Non-pigmented ciliary epithelial cell (primary cell): ENCODE measurements at regions not wholly inside any gene's neighbourhood (a gene's known extent, or its start where the extent isn't known, plus 50 kb on each side); places are given as distances from the start of the nearest gene placed in this dataset.
A peak's percentile ranks its signal among the peaks of the same experiment; 100 is the strongest.

Experiments
- DNase-seq: peaks from one replicate; pipeline ENCODE4 v3.0.0-alpha.2; 2010; ENCODE audit warnings: low read depth

DNA sequence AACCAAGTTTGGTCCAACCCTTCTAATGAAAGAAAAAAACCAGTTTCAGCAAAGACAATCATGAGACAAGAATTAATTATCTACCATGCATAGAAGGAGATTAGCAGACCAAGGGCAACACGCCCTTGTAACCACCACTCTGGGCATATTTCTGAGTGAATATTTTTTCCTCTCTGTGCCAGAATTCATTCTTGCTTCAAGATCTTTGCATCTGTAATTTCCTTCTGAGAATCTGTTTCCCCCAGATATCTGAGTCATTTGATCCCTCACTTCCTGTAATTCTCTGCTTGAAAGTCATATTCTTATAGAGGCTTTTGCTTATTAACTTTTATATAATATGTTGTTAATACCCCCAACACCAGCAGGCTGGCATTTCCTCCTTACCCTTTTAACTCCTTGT lies 243.7 kb downstream of the SLC16A7 start:
- DNase-seq: peak; percentile 10

DNA sequence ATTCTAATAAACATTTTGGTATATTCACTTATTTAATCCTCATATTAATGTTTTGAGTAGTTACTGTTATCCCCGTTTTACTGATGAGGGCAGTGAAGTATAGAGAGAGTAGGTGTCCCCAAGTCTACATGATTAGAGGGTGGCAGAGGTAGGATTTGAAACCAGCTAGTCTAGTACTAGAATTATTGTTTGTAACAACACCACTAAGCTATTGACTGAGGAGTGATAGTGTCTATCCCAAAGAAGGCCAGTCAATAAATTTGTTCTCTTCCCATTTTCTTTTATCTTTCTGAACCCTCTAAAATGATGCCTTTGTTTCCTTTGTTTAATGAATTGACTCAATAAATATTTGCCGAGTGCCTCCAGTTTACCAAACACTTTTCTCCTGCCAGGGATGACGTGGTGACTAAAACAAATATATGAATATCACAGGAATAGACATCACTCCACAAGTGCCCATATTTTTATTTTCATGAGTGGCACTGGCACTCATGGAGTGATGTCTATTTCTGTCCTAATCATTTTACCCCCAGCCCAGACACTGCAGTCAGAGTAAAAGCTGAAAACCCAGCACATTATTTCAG lies 247.5 kb downstream of the SLC16A7 start:
- DNase-seq: no peak

DNA sequence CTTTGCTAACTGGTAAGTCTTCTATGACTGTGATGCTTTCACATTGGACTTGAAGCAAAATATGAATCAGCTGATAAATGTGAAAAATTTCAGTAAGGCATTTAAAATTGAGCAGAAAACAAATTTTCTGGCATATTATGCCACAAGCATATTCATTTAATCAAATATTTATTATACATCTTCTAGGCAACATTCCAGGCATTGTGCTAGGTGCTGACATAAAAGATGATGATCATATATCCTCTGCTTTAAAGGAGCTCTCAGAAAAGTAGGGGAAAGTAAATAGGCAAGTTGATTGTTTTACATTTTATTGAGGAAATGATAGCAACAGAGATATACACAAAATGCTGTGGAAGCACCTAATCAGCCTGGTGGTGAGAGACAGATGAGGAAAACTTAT lies 248.9 kb downstream of the SLC16A7 start:
- no peak for DNase-seq

DNA sequence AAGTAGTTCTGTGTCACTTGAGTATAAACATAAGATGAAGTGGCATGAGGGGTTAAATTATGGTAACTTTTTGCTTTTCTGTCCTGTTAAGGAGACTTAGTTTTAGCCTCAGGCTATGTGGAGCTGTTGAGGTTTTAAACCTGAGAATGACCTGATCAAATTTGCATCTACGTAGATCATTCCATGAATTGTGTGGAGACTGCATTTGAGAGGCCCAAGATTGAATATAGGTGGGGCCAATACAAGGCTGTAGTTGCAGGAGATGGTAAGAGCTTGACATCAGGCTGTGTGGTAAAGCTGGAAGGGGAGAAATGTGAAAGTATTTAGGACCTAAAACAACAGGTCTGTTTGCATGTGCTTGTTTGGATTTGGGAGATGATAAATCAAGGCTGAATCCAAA lies 249.5 kb downstream of the SLC16A7 start:
- no peak for DNase-seq

DNA sequence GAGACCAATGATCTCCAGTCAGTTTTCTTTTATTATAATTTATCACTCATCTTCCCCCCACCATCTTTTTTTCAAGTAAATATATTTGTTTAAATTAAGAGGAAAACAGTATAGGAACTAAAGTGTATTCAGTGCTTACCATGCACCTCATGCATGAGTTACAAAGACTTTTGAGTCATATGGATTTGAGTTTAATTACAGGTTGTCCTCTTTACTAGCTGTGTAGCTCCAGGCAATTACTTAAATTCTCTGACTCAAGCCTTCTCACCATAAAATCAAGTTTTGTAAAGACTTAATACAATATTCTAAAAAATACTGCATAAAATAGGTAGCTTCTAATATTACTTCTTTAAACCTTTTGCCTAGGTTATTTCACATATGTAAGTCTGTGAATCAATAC lies 251.3 kb downstream of the SLC16A7 start:
- DNase-seq: no peak

DNA sequence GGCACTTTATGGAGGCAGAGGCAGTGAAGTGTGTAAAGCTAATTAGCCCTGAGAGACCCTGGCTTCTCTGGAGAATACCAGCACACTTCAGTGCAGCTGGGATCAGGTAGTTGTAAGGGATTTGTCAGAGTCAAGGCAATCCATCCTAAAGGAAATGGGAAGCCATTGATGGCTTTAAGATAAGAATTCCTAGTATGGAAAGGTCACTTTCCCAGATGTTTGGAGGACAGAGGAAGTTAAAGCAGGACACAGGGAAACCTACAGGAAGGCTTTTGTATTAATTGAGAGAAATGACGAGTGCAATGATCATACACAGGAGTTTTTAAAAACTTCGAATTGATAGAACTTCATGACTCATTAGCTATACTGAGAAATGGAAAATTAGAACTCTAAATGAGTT lies 254.4 kb downstream of the SLC16A7 start:
- DNase-seq: no peak

DNA sequence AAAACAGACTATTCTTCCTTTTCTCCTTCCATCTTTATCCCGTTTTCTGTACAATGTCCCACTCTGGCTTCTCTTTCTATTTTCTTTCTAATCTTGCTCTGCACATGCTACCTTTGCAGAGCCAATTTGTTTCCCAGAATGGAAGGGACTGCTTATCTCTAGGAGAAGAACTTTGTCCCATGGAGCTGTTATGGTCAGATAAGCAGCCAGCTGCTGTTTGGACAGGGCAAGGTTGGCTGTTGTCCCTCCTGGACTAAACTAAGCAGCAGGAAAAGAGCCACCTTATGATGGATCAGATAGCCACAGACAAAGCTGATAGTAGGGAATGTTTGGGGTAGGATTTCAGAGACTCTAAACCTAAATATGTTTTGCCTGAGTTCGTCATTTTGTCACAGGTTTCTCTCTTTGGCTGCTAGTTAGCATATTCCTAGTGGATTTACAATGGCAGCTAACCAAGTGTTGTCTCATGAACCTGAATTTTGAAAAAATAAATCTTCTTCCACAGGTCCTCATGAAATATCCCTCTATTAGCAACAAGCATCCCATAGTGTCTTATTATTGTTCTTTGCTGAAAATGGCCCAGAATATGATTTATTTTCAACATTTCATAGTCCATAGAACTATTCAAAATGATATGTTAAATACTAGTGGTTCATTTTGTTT lies 262.8 kb downstream of the SLC16A7 start:
- DNase-seq: no peak

DNA sequence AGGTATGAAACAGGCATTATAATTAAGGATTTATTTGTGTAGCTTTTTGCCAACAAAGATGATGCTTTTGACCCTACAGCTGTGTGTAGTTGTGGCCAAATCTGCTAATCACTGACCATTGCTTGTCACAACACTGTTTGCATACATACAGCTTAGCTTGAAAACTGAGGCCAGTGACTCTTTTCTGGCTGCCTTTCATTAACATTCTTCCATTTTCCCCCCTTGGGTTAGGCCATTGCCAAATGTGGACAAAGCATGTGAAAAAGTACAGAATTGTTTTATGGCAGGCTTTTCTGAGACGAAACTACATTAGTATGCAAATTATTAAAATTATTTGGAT lies 263.3 kb downstream of the SLC16A7 start:
- DNase-seq: no peak

DNA sequence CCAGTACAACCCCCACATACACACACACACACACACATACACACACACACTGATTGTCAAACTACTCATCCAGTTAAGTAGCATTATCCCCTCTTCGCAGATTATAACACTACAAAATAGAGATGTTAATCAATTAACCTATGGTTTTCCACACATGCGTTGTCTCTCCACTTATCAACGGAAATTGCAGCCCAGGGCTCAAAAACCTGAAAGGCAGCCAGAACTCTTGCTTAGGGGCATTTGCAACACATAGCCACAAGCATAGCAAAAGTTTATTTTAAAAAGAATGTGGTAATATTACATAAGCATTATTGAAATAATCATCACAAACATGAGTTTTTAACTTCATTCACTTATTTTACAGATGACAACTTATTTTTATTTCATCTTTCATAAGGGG lies 265.8 kb downstream of the SLC16A7 start:
- DNase-seq: no peak

DNA sequence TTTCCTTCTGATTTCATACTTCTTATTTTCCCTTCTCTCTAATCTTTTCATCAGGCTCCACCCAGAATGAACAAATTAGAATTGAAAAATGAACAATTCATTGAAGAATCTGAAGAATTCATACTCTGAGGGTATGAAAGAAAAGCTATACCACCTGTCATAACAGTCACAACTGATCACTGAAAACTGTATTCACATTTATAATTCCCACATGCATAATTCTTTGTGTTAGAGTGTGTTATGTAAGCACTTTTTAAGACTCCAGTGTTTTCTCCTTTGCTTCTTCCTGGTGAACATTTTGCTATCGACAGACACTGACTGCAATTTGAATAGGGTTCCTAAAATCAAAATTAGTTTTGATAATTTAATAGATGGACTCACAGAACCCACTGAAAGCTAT lies 271.2 kb downstream of the SLC16A7 start:
- no peak for DNase-seq

DNA sequence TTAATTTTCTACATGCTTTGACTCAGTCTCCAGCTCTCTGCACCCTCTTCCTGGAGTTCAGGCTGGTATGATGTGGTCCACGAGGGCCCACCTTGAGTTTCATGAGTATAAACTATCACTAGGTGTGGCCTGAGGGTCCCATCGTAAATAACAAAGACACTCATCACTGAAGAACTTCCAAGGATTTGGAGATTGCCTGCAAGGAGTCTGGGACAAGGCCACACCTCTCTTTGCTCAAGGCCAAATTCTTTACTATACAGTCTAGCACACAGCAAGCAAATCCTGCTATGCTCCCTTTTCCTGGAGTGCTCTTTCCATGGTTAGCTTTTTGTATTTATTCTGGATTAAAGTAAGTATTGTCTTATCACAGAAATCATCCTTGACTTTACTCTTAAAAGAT lies 271.9 kb downstream of the SLC16A7 start:
- no peak for DNase-seq

DNA sequence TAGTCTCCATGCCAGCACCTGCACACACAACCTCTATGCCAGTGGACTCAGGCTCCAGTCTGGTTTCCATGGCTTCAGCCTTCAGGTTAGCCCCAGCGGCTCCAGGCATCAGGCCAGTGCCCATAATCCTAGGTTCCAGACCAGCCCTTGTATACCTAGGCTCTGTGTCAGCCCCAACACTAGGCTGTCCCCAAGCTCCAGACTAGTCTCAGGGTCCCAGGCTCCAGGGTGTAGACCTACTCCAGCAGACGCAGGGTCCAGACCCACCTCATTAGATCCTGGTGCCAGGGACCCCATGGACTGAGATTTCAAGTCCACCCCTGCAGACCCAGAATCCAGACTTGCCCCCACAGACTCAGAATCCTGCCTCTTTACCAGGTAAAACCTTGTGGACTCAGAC lies 275.9 kb downstream of the SLC16A7 start:
- no peak for DNase-seq

DNA sequence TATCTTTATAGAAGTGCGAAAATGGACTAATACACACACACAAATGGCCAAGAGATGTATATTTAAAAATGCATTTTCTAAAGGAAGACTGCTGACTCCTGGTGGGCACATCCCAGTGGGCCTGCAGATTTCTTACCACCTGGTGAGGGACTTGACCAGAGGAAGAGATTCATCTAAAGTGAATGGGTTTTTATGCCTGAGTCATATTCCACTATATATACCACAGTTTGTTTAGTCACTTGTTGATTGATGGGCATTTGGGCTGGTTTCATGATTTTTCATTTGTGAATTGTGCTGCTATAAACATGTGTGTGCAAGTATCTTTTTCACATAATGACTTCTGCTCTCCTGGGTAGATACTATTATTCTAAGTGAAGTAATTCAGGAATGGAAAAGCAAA lies 277.3 kb downstream of the SLC16A7 start:
- no peak for DNase-seq

DNA sequence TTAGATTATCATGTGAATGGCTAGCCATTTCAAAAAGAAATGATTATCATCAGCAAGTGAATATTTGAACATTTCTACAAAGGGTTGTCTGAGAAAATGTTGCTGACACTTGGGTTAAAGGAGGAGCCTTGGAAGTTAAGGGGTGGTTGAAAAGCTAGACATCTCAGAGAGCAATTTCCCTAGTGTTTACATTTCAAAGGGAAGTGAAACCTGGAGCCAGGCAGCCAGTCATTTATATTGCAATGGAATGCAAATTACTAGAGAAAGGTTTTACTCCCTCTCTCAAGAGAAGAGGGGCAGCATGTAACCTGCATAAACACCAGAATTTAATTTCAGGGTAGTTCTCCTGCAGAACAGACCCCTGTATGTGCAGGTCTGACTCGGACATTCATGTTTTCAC lies 279.0 kb downstream of the SLC16A7 start:
- no peak for DNase-seq

DNA sequence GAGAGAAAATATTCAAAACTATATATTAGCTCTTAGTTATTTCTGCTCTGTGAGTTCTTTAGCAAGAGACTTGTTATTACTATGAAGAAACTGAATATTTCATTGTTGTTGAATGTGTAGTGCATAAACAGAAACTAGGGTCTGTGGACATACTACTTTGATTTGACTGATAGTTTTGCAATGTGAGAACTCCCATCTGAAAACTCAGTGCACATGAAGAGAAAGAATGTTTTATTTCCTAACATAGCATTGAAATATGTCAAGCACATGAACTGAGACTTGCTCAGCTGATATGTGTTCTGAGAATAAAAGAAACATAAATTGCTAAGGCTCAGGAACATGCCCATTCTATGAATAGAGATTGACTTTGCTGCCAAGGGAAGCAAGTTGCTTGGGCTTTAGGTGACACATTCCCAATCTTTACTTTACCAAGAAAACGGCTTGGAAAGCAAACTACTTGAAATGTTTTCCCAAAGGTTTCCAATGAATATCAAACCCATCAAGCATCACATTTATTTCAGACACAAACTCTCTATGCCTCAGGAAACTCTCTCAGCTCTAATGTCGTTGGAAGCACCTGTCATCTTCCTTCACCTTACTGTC lies 290.4 kb downstream of the SLC16A7 start:
- DNase-seq: no peak

DNA sequence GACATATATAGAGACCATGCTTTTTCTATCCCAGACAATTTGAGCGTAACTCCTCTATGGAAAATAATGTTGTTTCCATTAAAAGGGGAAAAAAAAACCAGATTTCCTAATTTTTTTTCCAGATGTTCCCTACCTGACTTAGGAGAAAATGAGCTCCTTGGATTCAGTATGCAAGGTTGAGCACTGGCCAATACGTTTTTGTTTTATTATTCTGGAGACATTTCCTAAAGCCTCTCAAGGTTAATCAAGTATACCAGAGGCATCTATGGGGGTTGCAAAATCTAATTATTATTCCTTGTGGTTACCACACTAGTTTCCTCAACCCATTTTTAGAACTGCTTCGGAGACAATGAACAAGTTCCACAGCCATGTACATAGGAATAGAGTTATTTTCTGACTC lies 291.3 kb downstream of the SLC16A7 start:
- DNase-seq: no peak

DNA sequence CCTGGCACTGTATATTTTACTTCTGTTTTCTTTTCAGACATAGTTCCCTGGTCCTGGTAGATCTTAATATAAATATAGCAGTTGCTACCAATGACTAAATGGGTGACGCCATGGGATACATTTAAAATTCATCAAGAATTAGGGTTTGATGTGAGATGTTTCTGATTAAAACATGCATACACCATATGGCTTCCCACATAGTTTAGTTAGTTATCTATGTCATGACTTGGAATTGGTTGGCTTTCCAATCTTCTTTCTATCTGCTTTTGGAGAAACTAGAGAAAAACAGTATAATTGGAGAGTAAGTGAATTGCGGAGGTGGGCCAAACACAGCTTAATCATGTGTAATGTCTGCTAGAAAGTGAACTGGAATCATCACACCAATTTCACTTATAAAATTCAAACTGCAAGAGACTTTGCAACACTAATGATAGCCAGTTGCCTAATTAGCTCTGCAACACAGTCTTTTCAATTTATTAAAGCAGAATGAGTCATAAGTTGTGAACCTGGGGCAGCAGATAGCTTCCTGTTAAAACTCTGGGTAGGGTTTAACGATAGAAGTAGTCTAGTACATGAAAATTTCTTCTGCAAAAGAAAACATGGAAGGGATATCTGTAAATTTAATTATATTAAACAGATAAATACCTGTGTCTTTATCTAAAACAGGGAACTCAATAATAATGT lies 295.2 kb downstream of the SLC16A7 start:
- no peak for DNase-seq

DNA sequence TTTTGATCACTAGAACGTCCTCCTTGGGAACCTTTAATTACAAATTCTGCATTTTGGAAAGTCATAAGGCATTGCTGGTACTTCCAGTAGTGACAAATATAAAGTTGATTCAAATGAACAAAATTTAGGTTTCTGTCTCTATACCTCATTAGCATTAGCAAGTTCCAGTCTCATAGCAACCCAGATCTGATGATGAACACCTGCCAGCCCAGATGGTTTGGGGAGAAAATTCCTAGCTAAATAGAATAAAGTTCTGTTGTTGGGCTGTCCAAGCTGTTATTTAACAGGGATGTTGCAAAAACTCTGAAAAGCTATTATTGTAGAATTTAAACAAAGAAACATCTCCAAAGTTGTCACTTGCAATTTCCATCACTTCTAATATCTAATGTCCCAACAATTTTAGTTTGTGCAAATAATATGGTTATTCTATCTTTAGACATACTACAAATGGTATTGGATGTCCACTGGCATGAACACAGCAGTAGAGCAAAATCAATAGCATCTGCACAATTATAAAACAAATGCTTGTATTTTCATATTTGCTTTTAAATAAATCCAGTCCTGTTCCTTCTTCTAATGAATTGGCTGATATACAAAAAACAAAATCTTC lies 299.4 kb downstream of the SLC16A7 start:
- DNase-seq: no peak

DNA sequence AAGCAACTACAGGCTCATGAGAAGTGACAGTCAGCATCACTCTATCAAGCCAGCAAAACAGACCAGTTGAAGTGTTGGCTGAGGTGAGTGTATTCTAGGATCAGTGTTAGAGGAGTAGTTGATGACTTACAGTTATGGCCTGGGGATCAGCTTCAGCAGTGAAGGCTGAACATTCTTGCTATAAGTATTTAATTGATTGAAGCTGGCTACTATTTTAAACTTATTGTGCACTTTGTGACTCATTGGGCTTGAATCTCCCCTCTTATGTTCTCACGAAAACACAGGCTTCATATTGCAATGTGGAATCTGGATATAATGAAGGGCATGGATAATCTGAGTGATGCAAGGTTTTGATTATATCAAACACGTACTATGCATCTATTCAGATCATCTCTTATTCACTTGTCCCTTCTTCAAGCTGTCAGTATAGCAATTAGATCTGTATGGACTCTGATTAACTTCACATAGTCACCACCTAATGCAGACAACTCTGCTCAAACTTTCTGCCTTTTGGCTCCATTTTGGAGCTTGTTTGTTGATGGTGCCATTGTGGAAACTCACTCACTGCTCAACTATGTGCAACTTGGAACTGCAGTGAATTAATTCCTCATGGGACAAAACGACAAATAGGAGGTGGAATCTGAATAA lies 309.2 kb downstream of the SLC16A7 start:
- peak; percentile 32 for DNase-seq

DNA sequence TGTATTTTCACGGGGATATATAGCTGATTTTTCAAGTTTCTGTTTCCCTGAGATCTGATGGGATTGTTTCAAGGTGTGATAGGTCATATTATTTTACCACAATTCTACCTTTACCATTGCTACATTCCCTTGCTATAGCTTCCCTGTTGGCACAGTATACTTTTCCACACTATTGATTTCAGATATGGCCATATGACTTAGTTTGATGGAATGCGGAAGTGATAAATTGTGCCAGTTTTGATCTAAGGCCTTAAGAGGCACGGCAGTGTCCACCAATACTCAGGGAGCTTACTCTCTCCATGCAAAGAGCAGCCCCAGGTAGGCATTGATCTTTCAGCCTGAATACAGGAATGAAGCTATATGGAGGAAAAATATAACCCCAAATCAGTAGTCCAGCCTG lies 315.7 kb downstream of the SLC16A7 start:
- DNase-seq: no peak

DNA sequence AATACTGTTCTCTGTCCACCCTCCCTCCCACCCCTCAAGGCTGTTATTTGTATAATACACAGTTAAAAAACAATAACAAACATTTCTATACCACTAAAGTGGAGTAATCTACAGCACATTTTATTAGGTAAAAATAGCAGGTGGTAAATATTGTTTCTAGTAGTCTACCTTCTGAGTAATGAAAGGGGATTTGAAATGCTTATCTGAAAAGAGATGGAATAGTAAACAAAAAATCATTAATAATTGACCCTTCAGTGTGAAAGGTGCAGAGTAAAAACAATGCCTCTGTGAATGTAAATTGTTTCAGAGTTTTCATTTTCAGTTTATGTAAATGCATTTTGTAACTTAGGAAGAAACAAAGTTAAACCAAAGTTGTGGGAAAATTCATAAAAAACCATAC lies 321.2 kb downstream of the SLC16A7 start:
- DNase-seq: no peak

DNA sequence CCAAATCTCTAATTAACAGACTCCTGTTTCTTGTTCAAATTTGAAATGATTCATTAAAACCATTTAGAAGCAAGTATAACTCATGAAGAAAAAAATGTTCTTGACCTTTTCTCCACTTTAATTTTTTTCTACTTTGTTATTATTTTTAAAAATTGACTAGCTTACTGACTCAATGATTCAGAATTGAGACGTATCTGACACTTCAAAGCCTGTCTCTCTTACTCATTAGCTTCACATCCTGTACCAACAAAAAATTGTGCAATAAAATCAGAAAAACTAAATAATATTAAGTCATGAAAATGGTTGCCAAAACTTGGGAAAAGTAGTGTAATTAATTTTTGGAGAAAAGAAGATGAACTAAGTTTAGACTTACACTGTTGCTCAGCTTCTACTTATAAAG lies 331.2 kb downstream of the SLC16A7 start:
- no peak for DNase-seq

DNA sequence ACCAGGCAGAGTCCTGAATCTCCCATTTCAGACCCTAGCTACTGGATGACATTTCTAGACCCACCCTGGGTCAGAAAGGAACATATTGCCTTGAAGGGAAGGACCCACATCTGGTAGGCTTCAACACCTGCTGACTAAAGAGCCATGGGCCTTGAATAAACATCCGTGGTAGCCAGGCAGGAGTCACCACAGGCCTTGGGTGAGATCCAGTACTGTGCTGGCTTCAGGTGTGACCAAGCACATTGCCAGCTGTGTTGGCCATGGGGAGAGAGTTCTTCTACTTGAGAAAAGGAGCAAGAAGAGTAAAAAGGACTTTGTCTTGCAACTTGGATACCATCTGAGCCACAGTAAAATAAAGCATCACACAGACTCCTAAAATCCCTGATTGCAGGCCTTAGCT lies 332.6 kb downstream of the SLC16A7 start:
- DNase-seq: no peak
